HUES64 (cell line): ENCODE measurements at regions not wholly inside any gene's neighbourhood (a gene's known extent, or its start where the extent isn't known, plus 50 kb on each side); places are given as distances from the start of the nearest gene placed in this dataset.
"Not testable (repeated sequence)": the region's sequence is repeated elsewhere in the genome, so short reads cannot be mapped to it uniquely, and the experiment has no call there.

ENCODE experiments used
- H3K27ac ChIP-seq: 2 replicates; pipeline ENCODE4 v1.7.0; 2013; ENCODE audit warnings: low read depth, low read length, inconsistent platforms
- H3K27me3 ChIP-seq: 2 replicates; pipeline ENCODE4 v1.6.1; 2013; ENCODE audit warnings: mild to moderate bottlenecking, low read length; ENCODE audit not compliant: insufficient read depth
- H3K36me3 ChIP-seq: 2 replicates; pipeline ENCODE4 v1.6.1; 2013; ENCODE audit warnings: mild to moderate bottlenecking, low read length; ENCODE audit not compliant: insufficient read depth
- H3K4me1 ChIP-seq: 2 replicates; pipeline ENCODE4 v1.6.1; 2013; ENCODE audit warnings: mild to moderate bottlenecking, low read length, moderate library complexity; ENCODE audit not compliant: insufficient read depth
- H3K4me3 ChIP-seq: 2 replicates; pipeline ENCODE4 v1.5.1; 2013; ENCODE audit warnings: mild to moderate bottlenecking, low read length, moderate library complexity
- H3K9ac ChIP-seq: 2 replicates; pipeline ENCODE4 v1.6.1; 2013; ENCODE audit warnings: mild to moderate bottlenecking, low read depth, low read length
- H3K9me3 ChIP-seq: 2 replicates; pipeline ENCODE4 v1.6.1; 2013; ENCODE audit warnings: low read depth, low read length; ENCODE audit not compliant: insufficient read depth
- WGBS: fragments of 150-250, 120-280 bp; methylation state at CpG from one replicate; pipeline ENCODE4 v1.1.7; 2013; ENCODE audit warnings: missing lambda C conversion rate; 5-methylcytosine and 5-hydroxymethylcytosine counted together

GRCh38 chr2:224174990-224175389 is 135.9 kb upstream of the SERPINE2 start:
- Histone ChIP-seq H3K4me1 (no peaks in the 10 kb centered on the region), H3K27ac (no peak overlapping the region), H3K27me3 (no peaks in the 10 kb centered on the region), H3K4me3 (no peak overlapping the region), H3K9me3 (no peaks in the 10 kb centered on the region), H3K9ac (no peak overlapping the region), H3K36me3 (no peaks in the 10 kb centered on the region)
- WGBS: 95% methylated on average over 5 of the region's 5 CpGs

GRCh38 chr2:224174521-224174920 is 135.4 kb upstream of the SERPINE2 start:
- no peak overlapping the region for H3K9ac ChIP-seq
- no peaks in the 10 kb centered on the region for H3K4me1 ChIP-seq
- WGBS: 87% methylated on average over 1 of the region's 1 CpG
- no peaks in the 10 kb centered on the region for H3K36me3 ChIP-seq
- no peak overlapping the region for H3K4me3 ChIP-seq
- H3K9me3 ChIP-seq: no peaks in the 10 kb centered on the region
- H3K27me3 ChIP-seq: no peaks in the 10 kb centered on the region
- H3K27ac ChIP-seq: no peak overlapping the region

GRCh38 chr2:224173933-224174332 is 134.8 kb upstream of the SERPINE2 start:
- Histone ChIP-seq H3K9ac (no peak overlapping the region), H3K4me3 (no peak overlapping the region), H3K36me3 (no peaks in the 10 kb centered on the region), H3K27ac (no peak overlapping the region), H3K27me3 (no peaks in the 10 kb centered on the region), H3K4me1 (no peaks in the 10 kb centered on the region), H3K9me3 (no peaks in the 10 kb centered on the region)
- WGBS: 96% methylated on average over 3 of the region's 3 CpGs

GRCh38 chr2:224173210-224173609 is 134.1 kb upstream of the SERPINE2 start:
- Histone ChIP-seq H3K27me3 (no peaks in the 10 kb centered on the region), H3K9me3 (no peaks in the 10 kb centered on the region), H3K27ac (no peak overlapping the region), H3K4me1 (no peaks in the 10 kb centered on the region), H3K9ac (no peak overlapping the region), H3K4me3 (no peak overlapping the region), H3K36me3 (no peaks in the 10 kb centered on the region)

- no peaks in the 10 kb centered on the region for H3K36me3 ChIP-seq
- 90% methylated on average over 3 of the region's 3 CpGs for WGBS
- H3K4me3 ChIP-seq: no peak overlapping the region
- no peaks in the 10 kb centered on the region for H3K9me3 ChIP-seq
- no peaks in the 10 kb centered on the region for H3K4me1 ChIP-seq
- H3K27ac ChIP-seq: no peak overlapping the region
- H3K9ac ChIP-seq: no peak overlapping the region
- no peaks in the 10 kb centered on the region for H3K27me3 ChIP-seq
Measured at GRCh38 chr2:224171226-224171625, 132.1 kb upstream of the SERPINE2 start.

GRCh38 chr2:224169847-224170246 is 130.8 kb upstream of the SERPINE2 start:
- H3K27me3 ChIP-seq: no peaks in the 10 kb centered on the region
- H3K4me3 ChIP-seq: no peak overlapping the region
- no peaks in the 10 kb centered on the region for H3K36me3 ChIP-seq
- no peak overlapping the region for H3K27ac ChIP-seq
- no peaks in the 10 kb centered on the region for H3K4me1 ChIP-seq
- H3K9me3 ChIP-seq: no peaks in the 10 kb centered on the region
- WGBS: 94% methylated on average over 8 of the region's 8 CpGs
- no peak overlapping the region for H3K9ac ChIP-seq

GRCh38 chr2:224167781-224168180 is 128.7 kb upstream of the SERPINE2 start:
- not testable (repeated sequence) for H3K4me1 ChIP-seq, H3K27ac ChIP-seq, H3K9ac ChIP-seq, H3K4me3 ChIP-seq, H3K36me3 ChIP-seq, H3K27me3 ChIP-seq, H3K9me3 ChIP-seq

GRCh38 chr2:224166654-224167053 is 127.6 kb upstream of the SERPINE2 start:
- Histone ChIP-seq H3K4me1 (no peaks in the 10 kb centered on the region), H3K27ac (no peak overlapping the region), H3K27me3 (no peaks in the 10 kb centered on the region), H3K4me3 (no peak overlapping the region), H3K36me3 (no peaks in the 10 kb centered on the region), H3K9ac (no peak overlapping the region), H3K9me3 (no peaks in the 10 kb centered on the region)
- 99% methylated on average over 2 of the region's 2 CpGs for WGBS

- H3K4me3 ChIP-seq: no peak overlapping the region
- no peaks in the 10 kb centered on the region for H3K27me3 ChIP-seq
- no peak overlapping the region for H3K9ac ChIP-seq
- H3K4me1 ChIP-seq: no peaks in the 10 kb centered on the region
- WGBS: 94% methylated on average over 2 of the region's 2 CpGs
- no peak overlapping the region for H3K27ac ChIP-seq
- H3K9me3 ChIP-seq: no peaks in the 10 kb centered on the region
- no peaks in the 10 kb centered on the region for H3K36me3 ChIP-seq
Measured at GRCh38 chr2:224165901-224166319, 126.8 kb upstream of the SERPINE2 start.

- Histone ChIP-seq H3K4me1 (no peaks in the 10 kb centered on the region), H3K27me3 (no peaks in the 10 kb centered on the region), H3K9ac (no peak overlapping the region), H3K27ac (no peak overlapping the region), H3K4me3 (no peak overlapping the region), H3K9me3 (no peaks in the 10 kb centered on the region), H3K36me3 (no peaks in the 10 kb centered on the region)
- WGBS: 94% methylated on average over 4 of the region's 4 CpGs
Measured at GRCh38 chr2:224163566-224164307, 124.7 kb upstream of the SERPINE2 start.

- no peaks in the 10 kb centered on the region for H3K36me3 ChIP-seq
- no peak overlapping the region for H3K27ac ChIP-seq
- no peak overlapping the region for H3K4me3 ChIP-seq
- 93% methylated on average over 2 of the region's 2 CpGs for WGBS
- H3K9me3 ChIP-seq: no peaks in the 10 kb centered on the region
- no peaks in the 10 kb centered on the region for H3K4me1 ChIP-seq
- no peak overlapping the region for H3K9ac ChIP-seq
- H3K27me3 ChIP-seq: no peaks in the 10 kb centered on the region
Measured at GRCh38 chr2:224162122-224162521, 123.0 kb upstream of the SERPINE2 start.

GRCh38 chr2:224161712-224162111 is 122.6 kb upstream of the SERPINE2 start:
- Histone ChIP-seq H3K9ac (no peak overlapping the region), H3K27ac (no peak overlapping the region), H3K9me3 (no peaks in the 10 kb centered on the region), H3K27me3 (no peaks in the 10 kb centered on the region), H3K4me3 (no peak overlapping the region), H3K4me1 (no peaks in the 10 kb centered on the region), H3K36me3 (no peaks in the 10 kb centered on the region)
- WGBS: 78% methylated on average over 2 of the region's 2 CpGs
